GM21447 (cell line): ENCODE measurements at regions not wholly inside any gene's neighbourhood (a gene's known extent, or its start where the extent isn't known, plus 50 kb on each side); places are given as distances from the start of the nearest gene placed in this dataset.

Experiments
- ATAC-seq: cut with Tn5 transposase; IDR thresholded peaks from one replicate; pipeline ENCODE4 v1.9.1; 2021; ENCODE audit not compliant: unreplicated experiment

- no peak for ATAC-seq
Observed at GRCh38 chr4:181162266-181162665, 1080.9 kb upstream of the TENM3 start.

- ATAC-seq: no peak
Observed at GRCh38 chr4:181162676-181163075, 1080.5 kb upstream of the TENM3 start.

GRCh38 chr4:181166742-181167399, 1076.3 kb upstream of the TENM3 start:
- no peak for ATAC-seq

GRCh38 chr4:181168011-181168805, 1075.0 kb upstream of the TENM3 start:
- no peak for ATAC-seq

GRCh38 chr4:181173046-181173445, 1070.2 kb upstream of the TENM3 start:
- ATAC-seq: no peak

DNA sequence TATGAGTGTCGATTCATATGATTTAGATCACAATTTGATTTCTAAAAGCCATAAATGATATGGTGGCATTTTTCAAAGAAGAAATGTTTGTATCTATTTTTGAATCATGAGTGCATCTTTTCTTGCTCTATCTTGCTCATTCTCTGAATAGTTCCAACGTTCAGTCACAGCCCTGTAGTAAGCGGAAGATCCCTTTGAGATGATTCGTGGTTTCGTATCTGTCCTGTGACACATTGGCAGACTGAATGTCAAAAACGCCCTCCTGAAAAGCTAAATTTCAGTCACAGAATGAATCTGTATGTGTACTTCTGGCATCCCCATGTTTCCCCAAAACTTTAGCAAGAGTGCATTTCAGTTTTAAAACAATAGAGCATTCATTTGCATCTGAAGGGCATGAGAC, 1066.9 kb upstream of the TENM3 start:
- ATAC-seq: no peak

- no peak for ATAC-seq
Observed at GRCh38 chr4:181181331-181181730, 1061.9 kb upstream of the TENM3 start.

GRCh38 chr4:181189751-181190150, 1053.5 kb upstream of the TENM3 start:
- ATAC-seq: no peak

GRCh38 chr4:181193131-181193930, 1049.9 kb upstream of the TENM3 start:
- no peak for ATAC-seq

GRCh38 chr4:181194096-181194495, 1049.1 kb upstream of the TENM3 start:
- no peak for ATAC-seq

GRCh38 chr4:181200076-181200475, 1043.1 kb upstream of the TENM3 start:
- no peak for ATAC-seq

GRCh38 chr4:181202240-181202639, 1041.0 kb upstream of the TENM3 start:
- ATAC-seq: no peak

DNA sequence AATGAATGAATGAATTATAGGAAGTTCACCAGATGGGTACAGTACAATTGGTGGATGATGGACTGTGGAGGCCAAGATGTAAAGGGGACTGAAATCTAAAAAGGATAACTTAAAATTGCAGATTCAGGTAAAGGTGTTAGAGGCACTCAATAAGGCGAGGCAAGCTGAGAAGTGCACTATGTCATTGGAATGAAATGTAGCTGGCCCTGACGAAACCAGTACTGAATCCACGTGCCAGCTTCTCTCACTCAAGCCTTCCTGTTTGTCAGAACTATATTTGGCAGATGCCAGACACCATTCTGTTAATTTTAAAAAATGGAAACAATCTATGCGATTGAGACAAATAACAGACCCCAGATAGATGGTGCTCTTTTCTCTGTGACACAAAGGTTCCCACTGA, 1039.1 kb upstream of the TENM3 start:
- no peak for ATAC-seq

DNA sequence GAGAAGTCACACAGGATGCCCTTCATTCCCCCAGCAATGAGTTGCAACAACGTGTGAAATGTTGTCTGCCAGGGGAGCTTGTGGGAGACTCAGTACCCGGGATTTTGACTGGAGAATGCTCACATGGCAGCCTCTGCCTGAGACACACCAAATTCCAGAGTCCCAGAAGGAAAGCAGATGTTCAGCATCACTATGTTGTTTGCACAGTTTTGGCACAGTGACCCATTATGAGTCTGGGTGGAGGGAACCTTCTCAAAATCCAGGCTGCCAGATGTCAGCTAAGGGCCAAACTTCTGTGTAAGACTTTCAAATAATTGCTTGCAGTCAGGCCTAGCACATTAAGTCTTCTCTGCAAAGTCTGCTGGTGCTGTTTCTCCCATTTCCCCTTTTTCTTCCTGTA, 1029.7 kb upstream of the TENM3 start:
- no peak for ATAC-seq

- no peak for ATAC-seq
Observed at GRCh38 chr4:181216501-181216900, 1026.7 kb upstream of the TENM3 start.

DNA sequence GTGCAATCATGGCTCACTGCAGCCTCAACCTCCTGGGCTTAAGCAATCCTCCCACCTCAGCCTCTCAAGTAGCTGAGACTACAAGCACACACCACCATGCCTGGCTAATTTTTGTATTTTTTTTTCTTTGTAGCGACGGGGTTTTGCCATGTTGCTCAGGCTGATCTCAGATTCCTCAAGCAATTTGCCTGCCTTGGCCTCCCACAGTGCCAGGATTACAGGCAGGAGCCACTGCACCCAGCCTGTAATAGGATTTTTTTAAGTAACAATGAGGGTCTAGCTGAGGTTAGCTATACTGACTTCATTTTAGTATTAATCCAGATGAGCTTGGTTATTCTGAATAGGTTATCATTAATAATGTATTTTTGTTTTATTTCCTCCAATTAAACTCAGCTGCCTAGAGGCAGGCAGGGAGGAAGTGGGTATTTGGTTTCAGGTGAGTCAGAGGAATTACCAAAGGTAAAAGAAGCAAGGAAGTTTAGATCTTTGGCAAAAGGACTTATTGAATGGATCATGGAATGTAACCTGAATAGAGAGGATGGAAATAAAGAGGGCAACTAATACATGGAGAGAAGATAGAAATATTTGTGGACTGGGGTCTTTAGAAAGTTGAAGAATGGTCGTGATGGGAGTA, 1023.3 kb upstream of the TENM3 start:
- no peak for ATAC-seq

DNA sequence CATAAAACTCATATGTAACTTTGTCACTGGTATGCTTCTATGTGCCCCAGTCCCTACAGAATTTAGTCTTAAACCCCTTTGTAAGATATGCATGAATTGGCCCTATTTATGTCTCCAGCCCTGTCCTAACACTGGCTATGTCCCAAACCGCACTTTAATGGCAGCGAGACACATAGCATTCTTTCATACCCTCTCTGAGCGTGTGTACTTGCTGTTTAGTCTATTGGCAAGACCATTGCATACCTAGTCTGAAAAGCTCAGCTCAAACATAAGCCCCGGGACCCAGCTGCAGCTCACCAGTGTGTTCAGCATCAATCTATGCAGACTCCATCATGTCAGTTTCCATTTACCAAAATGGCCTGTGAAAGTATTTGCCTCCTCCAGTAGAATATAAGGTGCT, 1018.4 kb upstream of the TENM3 start:
- no peak for ATAC-seq

DNA sequence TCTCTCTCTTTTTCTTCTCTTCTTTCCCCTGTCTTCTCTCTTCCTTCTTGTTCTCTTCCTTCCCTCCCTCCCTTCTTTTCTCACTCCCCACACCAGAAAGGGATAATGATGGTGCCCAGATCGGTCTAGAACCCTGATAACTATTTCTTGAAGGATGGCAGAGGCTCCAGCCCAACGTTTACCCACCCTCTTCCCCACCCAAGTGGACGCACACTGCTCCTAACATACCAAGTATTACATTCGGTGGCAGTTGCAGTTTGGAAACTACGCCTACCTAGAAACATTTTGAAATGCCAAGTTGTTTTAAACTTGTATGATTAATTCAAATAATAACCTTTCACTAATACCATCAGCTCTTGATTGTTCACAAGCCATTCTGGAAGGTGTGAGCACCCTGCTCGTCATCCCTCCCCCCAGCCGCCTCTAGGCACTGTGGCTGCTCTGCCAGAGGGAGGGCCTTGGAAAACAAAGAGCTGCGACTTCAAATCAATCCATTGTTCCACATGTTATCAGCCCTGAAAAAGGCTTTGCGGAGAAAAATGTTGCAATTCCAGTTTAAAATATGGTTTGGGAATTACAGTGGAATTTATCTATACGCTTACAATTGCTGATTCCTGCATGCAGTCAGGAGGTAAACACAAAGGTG, 1017.5 kb upstream of the TENM3 start:
- ATAC-seq: no peak

GRCh38 chr4:181234951-181235680, 1008.1 kb upstream of the TENM3 start:
- ATAC-seq: no peak

- ATAC-seq: no peak
Observed at GRCh38 chr4:181245326-181245725, 997.9 kb upstream of the TENM3 start.
